ENCODE measurements at regions not wholly inside any gene's neighbourhood (a gene's known extent, or its start where the extent isn't known, plus 50 kb on each side); places are given as distances from the start of the nearest gene placed in this dataset.

- Histone ChIP-seq H3K27me3 (replicated peaks in 1 of 4; ENCODE audit: control extremely low read depth in 1 of 4, control insufficient read depth in 3 of 4, insufficient read depth in 4 of 4, low read length in 3 of 4) (no peaks in the 10 kb centered on the region), H3K4me1 (ENCODE audit: control insufficient read depth in 2 of 2, insufficient read depth in 2 of 2, low read length in 2 of 2) (no peaks in the 10 kb centered on the region), H3K9me3 (ENCODE audit: control extremely low read depth in 1 of 3, control insufficient read depth in 2 of 3, insufficient read depth in 1 of 3, low read length in 2 of 3) (no peaks in the 10 kb centered on the region), H3K79me2 (ENCODE audit: control insufficient read depth, insufficient read depth, low read length) (no peaks in the 10 kb centered on the region), H3K4me2 (replicated peaks; ENCODE audit: low read depth, low read length, poor library complexity, severe bottlenecking) (no peak overlapping the region), H3K27ac (ENCODE audit: low read length in 2 of 2) (no peak overlapping the region), H3K36me3 (replicated peaks in 1 of 2; ENCODE audit: control extremely low read depth in 1 of 2, control insufficient read depth in 1 of 2, extremely low read depth in 1 of 2, insufficient read depth in 2 of 2, low read length in 1 of 2) (no peaks in the 10 kb centered on the region), H3K4me3 (ENCODE audit: control extremely low read depth in 1 of 5, extremely low read depth in 1 of 5, insufficient read depth in 1 of 5, low read depth in 2 of 5, low read length in 4 of 5) (no peak overlapping the region), H4K20me1 (ENCODE audit: control insufficient read depth, insufficient read depth, low read length, poor library complexity, severe bottlenecking) (no peaks in the 10 kb centered on the region), H3K9ac (ENCODE audit: low read length) (no peak overlapping the region), H2AFZ (ENCODE audit: insufficient read depth, low read depth, low read length, poor library complexity, severe bottlenecking) (no peak overlapping the region)
- no CpG with 5 or more reads among the region's 4 CpGs for WGBS (ENCODE audit: insufficient coverage)
- H3K27ac Mint-ChIP-seq: no peak overlapping the region
- ATAC-seq (ENCODE audit: low read depth) (no peak), DNase-seq (no peak)
- intact Hi-C loops (cut with micrococcal nuclease): no loop called here
- ChIA-PET POLR2A (no interaction called here), CTCF (no interaction called here)
- no peaks in the 10 kb centered on the region for H3K9me3 Mint-ChIP-seq (ENCODE audit: insufficient read depth)
- no peaks in the 10 kb centered on the region for H3K4me1 Mint-ChIP-seq
- no peaks in the 10 kb centered on the region for H3K27me3 Mint-ChIP-seq
- TF ChIP-seq EZH2 (IDR thresholded peaks at IDR 0.05; ENCODE audit: borderline replicate concordance, insufficient read depth, low read depth, low read length, poor library complexity, severe bottlenecking) (no peak), CTCF (IDR thresholded peaks at IDR 0.05) (no peak)
- no peak overlapping the region for H3K4me3 Mint-ChIP-seq
Measured at GRCh38 chr4:166239354-166239753, 366.3 kb downstream of the TLL1 start.

GRCh38 chr4:166252487-166253402 is 379.7 kb downstream of the TLL1 start:
- no peaks in the 10 kb centered on the region for H3K9me3 Mint-ChIP-seq (ENCODE audit: insufficient read depth)
- H3K9me3 ChIP-seq (ENCODE audit: control extremely low read depth in 1 of 3, control insufficient read depth in 2 of 3, insufficient read depth in 1 of 3, low read length in 2 of 3): no peaks in the 10 kb centered on the region
- DNase-seq: peak; percentile 3
- 100% methylated on average over 2 of the region's 4 CpGs for WGBS (ENCODE audit: insufficient coverage)
- no peak overlapping the region for H3K4me3 Mint-ChIP-seq
- H3K4me1 Mint-ChIP-seq: no peaks in the 10 kb centered on the region
- ChIA-PET POLR2A (no interaction called here), CTCF (interaction anchor here (0.5 kb wide), 1 partner anchor 1207 kb away, joined by 5 read pairs; no protein-coding TSS in a partner anchor)
- intact Hi-C loops (cut with micrococcal nuclease): loop anchor here (5.0 kb wide), 1 partner anchor 715 kb away; no protein-coding TSS in a partner anchor
- no peak overlapping the region for H2AFZ ChIP-seq (ENCODE audit: insufficient read depth, low read depth, low read length, poor library complexity, severe bottlenecking)
- no peak overlapping the region for H3K27ac Mint-ChIP-seq
- H3K79me2 ChIP-seq (ENCODE audit: control insufficient read depth, insufficient read depth, low read length): no peaks in the 10 kb centered on the region
- ATAC-seq (ENCODE audit: low read depth): no peak
- H3K4me1 ChIP-seq (ENCODE audit: control insufficient read depth in 2 of 2, insufficient read depth in 2 of 2, low read length in 2 of 2): no peaks in the 10 kb centered on the region
- H4K20me1 ChIP-seq (ENCODE audit: control insufficient read depth, insufficient read depth, low read length, poor library complexity, severe bottlenecking): no peaks in the 10 kb centered on the region
- H3K27me3 ChIP-seq (replicated peaks in 1 of 4; ENCODE audit: control extremely low read depth in 1 of 4, control insufficient read depth in 3 of 4, insufficient read depth in 4 of 4, low read length in 3 of 4): no peaks in the 10 kb centered on the region
- no peak overlapping the region for H3K27ac ChIP-seq (ENCODE audit: low read length in 2 of 2)
- H3K4me3 ChIP-seq (ENCODE audit: control extremely low read depth in 1 of 5, extremely low read depth in 1 of 5, insufficient read depth in 1 of 5, low read depth in 2 of 5, low read length in 4 of 5): no peak overlapping the region
- TF ChIP-seq EZH2 (IDR thresholded peaks at IDR 0.05; ENCODE audit: borderline replicate concordance, insufficient read depth, low read depth, low read length, poor library complexity, severe bottlenecking): no peak
- no peak for TF ChIP-seq CTCF (IDR thresholded peaks at IDR 0.05)
- H3K27me3 Mint-ChIP-seq: no peaks in the 10 kb centered on the region
- H3K9ac ChIP-seq (ENCODE audit: low read length): no peak overlapping the region
- H3K4me2 ChIP-seq (replicated peaks; ENCODE audit: low read depth, low read length, poor library complexity, severe bottlenecking): no peak overlapping the region
- no peaks in the 10 kb centered on the region for H3K36me3 ChIP-seq (replicated peaks in 1 of 2; ENCODE audit: control extremely low read depth in 1 of 2, control insufficient read depth in 1 of 2, extremely low read depth in 1 of 2, insufficient read depth in 2 of 2, low read length in 1 of 2)
